H1 (cell line): ENCODE measurements at regions not wholly inside any gene's neighbourhood (a gene's known extent, or its start where the extent isn't known, plus 50 kb on each side); places are given as distances from the start of the nearest gene placed in this dataset.

ENCODE experiments used
- CTCF ChIA-PET: fragments of 300-600 bp; sonication (Branson Sonifier 250); formaldehyde crosslinking; loops from one replicate; lab custom pipeline; 2021; ENCODE audit not compliant: partially characterized antibody; lab: Charles Lee
- POLR2A ChIA-PET: fragments of 300-600 bp; sonication (Branson Sonifier 250); formaldehyde crosslinking; loops from one replicate; lab custom pipeline; 2021; ENCODE audit warnings: inconsistent platforms; ENCODE audit not compliant: partially characterized antibody; lab: Charles Lee
- DNase-seq, 2 experiments: peaks; one replicate each; pipeline versions ENCODE4 v3.0.0 to v3.0.0-alpha.2; 2010 to 2022; ENCODE audit warnings: low spot score in 2 of 2, low read depth in 1 of 2, mixed read lengths in 1 of 2
- FAIRE-seq: peaks from 2 replicates; lab custom pipeline; 2011; peaks lifted over from hg19 to GRCh38; lab: Jason Lieb, UNC
- H2AFZ ChIP-seq: 2 replicates; pipeline ENCODE4 v1.8.1; 2012; ENCODE audit warnings: low read length, inconsistent platforms
- H2AK5ac ChIP-seq: 2 replicates; pipeline ENCODE4 v1.6.1; 2013; ENCODE audit warnings: low read depth, low read length
- H2BK120ac ChIP-seq: replicated peaks from 2 replicates; pipeline ENCODE3; 2013; ENCODE audit warnings: low read depth, low read length, inconsistent platforms
- H2BK12ac ChIP-seq: 2 replicates; pipeline ENCODE4 v1.6.1; 2013; ENCODE audit warnings: low read depth, low read length
- H2BK15ac ChIP-seq: 2 replicates; pipeline ENCODE4 v1.6.1; 2013; ENCODE audit warnings: low read length
- H2BK20ac ChIP-seq: 2 replicates; pipeline ENCODE4 v1.6.1; 2013; ENCODE audit warnings: low read length
- H2BK5ac ChIP-seq: 2 replicates; pipeline ENCODE4 v1.6.1; 2013; ENCODE audit warnings: low read depth, low read length
- H3K14ac ChIP-seq: 2 replicates; pipeline ENCODE4 v1.6.1; 2013; ENCODE audit warnings: inconsistent platforms; ENCODE audit not compliant: insufficient read length
- H3K18ac ChIP-seq: 2 replicates; pipeline ENCODE4 v1.6.1; 2013; ENCODE audit warnings: low read length; ENCODE audit errors: extremely low read depth
- H3K23ac ChIP-seq: 2 replicates; pipeline ENCODE4 v1.6.1; 2013; ENCODE audit warnings: inconsistent platforms; ENCODE audit not compliant: insufficient read length
- H3K23me2 ChIP-seq: 2 replicates; pipeline ENCODE4 v1.6.1; 2013; ENCODE audit warnings: low read depth, low read length
- H3K27ac ChIP-seq: 2 replicates; pipeline ENCODE4 v1.6.1; 2011; ENCODE audit warnings: low read depth, low read length, inconsistent platforms
- H3K27me3 ChIP-seq, 4 experiments: replicated peaks in 1 of 4; 1 replicate in 1 of 4; 2 replicates in 3 of 4; pipeline versions ENCODE4 v1.6.1 to v1.8.1; 2011 to 2013; ENCODE audit warnings: low read length in 3 of 4, mild to moderate bottlenecking in 3 of 4, inconsistent platforms in 2 of 4, mixed read lengths in 2 of 4, moderate library complexity in 1 of 4; ENCODE audit not compliant: control insufficient read depth in 3 of 4, insufficient read depth in 3 of 4; ENCODE audit errors: extremely low read depth in 1 of 4
- H3K36me3 ChIP-seq, 4 experiments: 2 replicates each; pipeline versions ENCODE4 v1.6.1 to v1.8.1; 2011 to 2013; ENCODE audit warnings: mild to moderate bottlenecking in 4 of 4, low read length in 3 of 4, moderate library complexity in 2 of 4, control low read depth in 1 of 4, inconsistent platforms in 1 of 4; ENCODE audit not compliant: insufficient read depth in 4 of 4, control insufficient read depth in 2 of 4
- H3K4ac ChIP-seq: replicated peaks from 2 replicates; pipeline ENCODE3; 2013; ENCODE audit warnings: low read length, low read depth, mixed read lengths, inconsistent platforms; ENCODE audit not compliant: insufficient read length
- H3K4me1 ChIP-seq, 4 experiments: replicated peaks in 1 of 4; 1 replicate in 1 of 4; 2 replicates in 3 of 4; pipeline versions ENCODE4 v1.6.1 to v1.8.1; 2011 to 2013; ENCODE audit warnings: low read length in 3 of 4, inconsistent platforms in 2 of 4, mixed read lengths in 1 of 4; ENCODE audit not compliant: insufficient read depth in 4 of 4, control insufficient read depth in 3 of 4
- H3K4me2 ChIP-seq, 2 experiments: 2 replicates each; pipeline versions ENCODE4 v1.6.1 to v1.8.1; 2011 to 2013; ENCODE audit warnings: low read depth in 2 of 2, low read length in 2 of 2, control low read depth in 1 of 2, inconsistent platforms in 1 of 2, mild to moderate bottlenecking in 1 of 2; ENCODE audit not compliant: insufficient read depth in 1 of 2
- H3K4me3 ChIP-seq, 4 experiments: fragments of 200-600, 300-600 bp in 1 of 4; sonication (generic), shearing (Covaris generic), sonication (Bioruptor Twin) in 1 of 4; 2 replicates each; pipeline versions ENCODE4 v1.5.1 to v1.8.1; 2011 to 2016; ENCODE audit warnings: low read length in 4 of 4, low read depth in 3 of 4, control low read depth in 2 of 4, inconsistent platforms in 2 of 4, mild to moderate bottlenecking in 2 of 4, mixed read lengths in 1 of 4, moderate library complexity in 1 of 4; ENCODE audit not compliant: insufficient read depth in 2 of 4; ENCODE audit errors: extremely low read depth in 1 of 4
- H3K56ac ChIP-seq: replicated peaks from 2 replicates; pipeline ENCODE3; 2013; ENCODE audit warnings: low read depth, mild to moderate bottlenecking, mixed read lengths, low read length, inconsistent platforms; ENCODE audit not compliant: insufficient read length
- H3K79me1 ChIP-seq: 2 replicates; pipeline ENCODE4 v1.6.1; 2013; ENCODE audit warnings: low read depth, low read length, control low read depth
- H3K79me2 ChIP-seq, 2 experiments: 2 replicates each; pipeline versions ENCODE4 v1.6.1 to v1.8.1; 2012 to 2013; ENCODE audit warnings: low read length in 2 of 2, mild to moderate bottlenecking in 2 of 2, inconsistent platforms in 1 of 2; ENCODE audit not compliant: insufficient read depth in 2 of 2, control insufficient read depth in 1 of 2
- H3K9ac ChIP-seq, 4 experiments: replicated peaks in 1 of 4; 1 replicate in 1 of 4; 2 replicates in 3 of 4; pipeline versions ENCODE4 v1.6.1 to v1.8.1; 2011 to 2013; ENCODE audit warnings: low read depth in 3 of 4, low read length in 3 of 4, control low read depth in 2 of 4, mild to moderate bottlenecking in 2 of 4, moderate library complexity in 2 of 4, inconsistent platforms in 1 of 4; ENCODE audit errors: extremely low read depth in 1 of 4
- H3K9me3 ChIP-seq, 2 experiments: 2 replicates each; pipeline versions ENCODE4 v1.6.1 to v1.8.1; 2012 to 2013; ENCODE audit warnings: mild to moderate bottlenecking in 2 of 2, moderate library complexity in 2 of 2, control low read depth in 1 of 2, inconsistent platforms in 1 of 2, low read depth in 1 of 2, low read length in 1 of 2, mixed read lengths in 1 of 2; ENCODE audit not compliant: insufficient read depth in 2 of 2
- H4K20me1 ChIP-seq, 2 experiments: replicated peaks in 1 of 2; 2 replicates each; pipeline versions ENCODE3 to v1.8.1; 2011 to 2013; ENCODE audit warnings: inconsistent platforms in 2 of 2, low read length in 2 of 2, mild to moderate bottlenecking in 1 of 2; ENCODE audit not compliant: insufficient read depth in 2 of 2, control insufficient read depth in 1 of 2
- H4K5ac ChIP-seq: 2 replicates; pipeline ENCODE4 v1.6.1; 2013; ENCODE audit warnings: low read length, low read depth, mixed read lengths, inconsistent platforms; ENCODE audit not compliant: insufficient read length
- H4K8ac ChIP-seq: 2 replicates; pipeline ENCODE4 v1.8.0; 2013; ENCODE audit warnings: mild to moderate bottlenecking, moderate library complexity, low read length, inconsistent platforms; ENCODE audit not compliant: insufficient read depth; ENCODE audit errors: extremely low read depth
- H4K91ac ChIP-seq: replicated peaks from 2 replicates; pipeline ENCODE3; 2013; ENCODE audit warnings: low read length, mixed read lengths, inconsistent platforms; ENCODE audit not compliant: insufficient read length
- CHD1 ChIP-seq: IDR thresholded peaks from 2 replicates; pipeline ENCODE4 v1.6.1; 2012; ENCODE audit warnings: low read depth, low read length, improper control_type of control experiment
- KDM1A ChIP-seq: fragments of 200-600, 300-600 bp; sonication (generic); IDR thresholded peaks from 2 replicates; pipeline ENCODE4 v1.7.1; 2016; ENCODE audit warnings: mild to moderate bottlenecking, low read length, borderline replicate concordance
- RNF2 ChIP-seq: fragments of 200-900, 300-1000 bp; sonication (generic); IDR thresholded peaks from 2 replicates; pipeline ENCODE4 v1.7.1; 2016; ENCODE audit warnings: borderline replicate concordance, low read depth, mild to moderate bottlenecking, antibody characterized with exemption, low read length; ENCODE audit not compliant: poor library complexity, severe bottlenecking; ENCODE audit errors: missing control alignments
- RXRA ChIP-seq: IDR thresholded peaks from 2 replicates; pipeline ENCODE4 v1.6.1; 2011; ENCODE audit warnings: low read depth, mild to moderate bottlenecking, low read length, moderate library complexity; ENCODE audit not compliant: insufficient read depth
- TAF7 ChIP-seq: optimal IDR thresholded peaks from 2 replicates; pipeline ENCODE3; 2011; ENCODE audit warnings: low read depth, mild to moderate bottlenecking, inconsistent platforms, low read length, moderate library complexity, borderline replicate concordance
- TEAD4 ChIP-seq: IDR thresholded peaks from 2 replicates; pipeline ENCODE4 v1.6.1; 2012; ENCODE audit warnings: low read depth, low read length, inconsistent platforms, mixed read lengths
- WGBS, 2 experiments: shearing (Covaris generic) in 1 of 2; methylation state at CpG; one replicate each; pipeline versions ENCODE4 v1.1.6 to v1.1.7; 2013 to 2015; ENCODE audit warnings: low lambda C conversion rate in 2 of 2, mixed read lengths in 2 of 2, inconsistent platforms in 1 of 2, low coverage in 1 of 2, missing lambda C conversion rate in 1 of 2; ENCODE audit not compliant: insufficient replicate concordance in 2 of 2, insufficient coverage in 1 of 2, insufficient read length in 1 of 2; ENCODE audit errors: extremely low coverage in 1 of 2, missing lambda C conversion rate in 1 of 2; 5-methylcytosine and 5-hydroxymethylcytosine counted together

GRCh38 chr11:116397602-116398084 lies 375.1 kb downstream of the BUD13 start:
- no peak overlapping the region for H2BK12ac ChIP-seq
- no peak overlapping the region for H2BK5ac ChIP-seq
- no peak overlapping the region for H4K91ac ChIP-seq
- no peak overlapping the region for H2BK120ac ChIP-seq
- no peaks in the 10 kb centered on the region for H3K9me3 ChIP-seq
- H2BK20ac ChIP-seq = no peak overlapping the region
- H3K4me3 ChIP-seq = no peak overlapping the region
- no peak overlapping the region for H3K18ac ChIP-seq
- no peak overlapping the region for H4K8ac ChIP-seq
- no peak overlapping the region for H3K56ac ChIP-seq
- no peak for DNase-seq
- no peak overlapping the region for H3K9ac ChIP-seq
- FAIRE-seq = no peak
- H2AK5ac ChIP-seq = no peak overlapping the region
- no peak overlapping the region for H2BK15ac ChIP-seq
- H2AFZ ChIP-seq = no peak overlapping the region
- no peaks in the 10 kb centered on the region for H3K79me1 ChIP-seq
- H4K5ac ChIP-seq = no peak overlapping the region
- peaks cover 0 to 7% (median 0%) of the 10 kb centered on the region in 4 experiments; a peak in 3 of 7 replicates for H3K4me1 ChIP-seq
- no peak overlapping the region for H3K23ac ChIP-seq
- H3K27ac ChIP-seq = no peak overlapping the region
- H3K79me2 ChIP-seq = no peaks in the 10 kb centered on the region
- H3K36me3 ChIP-seq = no peaks in the 10 kb centered on the region
- TF ChIP-seq RNF2 (no peak), TEAD4 (no peak), TAF7 (no peak), RXRA (no peak), KDM1A (no peak), CHD1 (no peak)
- ChIA-PET CTCF (interaction anchor here (0.9 to 1.7 kb wide), 5 partner anchors 10 to 102 kb away, joined by 4 to 6 read pairs (median 4); no protein-coding TSS in a partner anchor), POLR2A (no interaction called here)
- H3K23me2 ChIP-seq = no peaks in the 10 kb centered on the region
- H3K14ac ChIP-seq = no peak overlapping the region
- 91% methylated on average over 4 of the region's 4 CpGs; no CpG with 5 or more reads in 1 of the 2 experiments for WGBS, 2 experiments
- H3K4ac ChIP-seq = no peak overlapping the region
- no peaks in the 10 kb centered on the region for H3K27me3 ChIP-seq
- no peak overlapping the region for H3K4me2 ChIP-seq
- H4K20me1 ChIP-seq = no peaks in the 10 kb centered on the region
